ENCODE measurements at regions not wholly inside any gene's neighbourhood (a gene's known extent, or its start where the extent isn't known, plus 50 kb on each side); places are given as distances from the start of the nearest gene placed in this dataset.

- TF ChIP-seq CTCF (conservative IDR thresholded peaks at IDR 0.05; ENCODE audit: low read length) (no peak), EZH2phosphoT487 (IDR thresholded peaks at IDR 0.05; ENCODE audit: borderline replicate concordance) (no peak)
Observed at GRCh38 chr2:18925296-18925695, 335.9 kb upstream of the NT5C1B start.

Data from Loucy (cell line).